ENCODE measurements at regions not wholly inside any gene's neighbourhood (a gene's known extent, or its start where the extent isn't known, plus 50 kb on each side); places are given as distances from the start of the nearest gene placed in this dataset.

DNA sequence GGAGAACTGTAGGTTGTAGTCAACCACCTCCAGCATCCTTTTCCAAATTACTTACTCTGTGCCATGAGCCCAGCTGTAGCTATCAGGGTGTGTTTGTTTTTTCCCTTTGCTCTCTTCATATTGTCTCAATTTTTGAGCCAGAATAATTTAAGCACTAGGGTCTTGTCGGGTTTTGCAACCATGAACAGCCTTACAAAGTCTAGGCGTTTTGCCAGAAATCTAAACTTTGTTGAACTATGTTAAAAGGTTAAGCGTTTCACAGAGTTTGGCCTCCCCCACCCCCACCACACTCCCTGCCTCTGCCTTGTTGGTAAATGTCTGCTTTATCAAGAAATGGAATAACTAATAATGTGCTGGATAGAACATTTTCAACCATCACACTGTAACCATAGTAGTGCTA, 190.6 kb upstream of the TTC29 start:
- POLR2A ChIA-PET, result no interaction called here
- CTCF ChIA-PET, result no interaction called here
- H3K4me1 Mint-ChIP-seq, result no peaks in the 10 kb centered on the region
- H3K36me3 ChIP-seq (ENCODE audit: control insufficient read depth in 2 of 2, extremely low read depth in 1 of 2, insufficient read depth in 1 of 2, low read length in 1 of 2), result no peaks in the 10 kb centered on the region
- H3K4me1 ChIP-seq (ENCODE audit: control insufficient read depth in 1 of 2, extremely low read depth in 1 of 2, insufficient read depth in 2 of 2, low read length in 2 of 2), result no peaks in the 10 kb centered on the region
- H3K27ac Mint-ChIP-seq, result no peak overlapping the region
- H3K36me3 Mint-ChIP-seq, result no peaks in the 10 kb centered on the region
- no peak overlapping the region for H3K4me3 Mint-ChIP-seq
- H3K4me3 ChIP-seq (ENCODE audit: control insufficient read depth in 1 of 2, extremely low read depth in 1 of 2, low read length in 1 of 2), result no peak overlapping the region
- WGBS (ENCODE audit: insufficient coverage), result no CpG with 5 or more reads among the region's 3 CpGs
- no peak for DNase-seq
- H3K27ac ChIP-seq (ENCODE audit: low read length), result no peak overlapping the region
- peaks cover 0 to 3% (median 0%) of the 10 kb centered on the region in 3 donors for H3K9me3 Mint-ChIP-seq
- no peak for ATAC-seq (replicated peaks in 1 of 4)
- peaks cover 8 to 32% of the 10 kb centered on the region in 2 donors for H3K27me3 Mint-ChIP-seq
- H3K27me3 ChIP-seq (replicated peaks in 1 of 2; ENCODE audit: control insufficient read depth in 2 of 2, extremely low read depth in 1 of 2, insufficient read depth in 2 of 2, low read length in 1 of 2), result no peaks in the 10 kb centered on the region
- no peaks in the 10 kb centered on the region for H3K9me3 ChIP-seq

DNA sequence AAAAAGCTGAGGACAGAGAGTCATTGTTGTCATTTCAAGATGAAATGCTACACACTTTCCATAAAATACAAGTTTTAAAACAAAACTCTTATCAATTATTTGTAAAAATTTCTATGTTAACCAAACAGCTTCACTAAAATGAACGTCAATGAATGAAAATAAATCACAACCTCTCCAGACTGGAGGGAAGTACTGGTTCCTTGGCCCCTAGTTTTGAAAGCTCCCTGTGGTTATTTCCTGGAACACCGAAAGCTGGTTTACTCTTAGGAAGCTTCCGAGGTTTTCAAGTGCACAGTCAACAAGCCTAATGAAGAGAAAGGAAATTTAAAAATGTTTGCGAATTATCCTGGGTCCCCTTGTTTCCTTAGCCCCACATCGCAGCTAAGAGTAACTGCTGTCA, 191.1 kb upstream of the TTC29 start:
- CTCF ChIA-PET, result no interaction called here
- Mint-ChIP-seq H3K27ac (no peak overlapping the region), H3K4me1 (no peaks in the 10 kb centered on the region), H3K4me3 (no peak overlapping the region), H3K27me3 (peaks cover 8 to 32% of the 10 kb centered on the region in 2 donors), H3K9me3 (peaks cover 0 to 3% (median 0%) of the 10 kb centered on the region in 3 donors), H3K36me3 (no peaks in the 10 kb centered on the region)
- Histone ChIP-seq H3K36me3 (ENCODE audit: control insufficient read depth in 2 of 2, extremely low read depth in 1 of 2, insufficient read depth in 1 of 2, low read length in 1 of 2) (no peaks in the 10 kb centered on the region), H3K4me3 (ENCODE audit: control insufficient read depth in 1 of 2, extremely low read depth in 1 of 2, low read length in 1 of 2) (no peak overlapping the region), H3K27ac (ENCODE audit: low read length) (no peak overlapping the region), H3K4me1 (ENCODE audit: control insufficient read depth in 1 of 2, extremely low read depth in 1 of 2, insufficient read depth in 2 of 2, low read length in 2 of 2) (no peaks in the 10 kb centered on the region), H3K9me3 (no peaks in the 10 kb centered on the region), H3K27me3 (replicated peaks in 1 of 2; ENCODE audit: control insufficient read depth in 2 of 2, extremely low read depth in 1 of 2, insufficient read depth in 2 of 2, low read length in 1 of 2) (no peaks in the 10 kb centered on the region)
- ATAC-seq (replicated peaks in 1 of 4), result no peak
- POLR2A ChIA-PET, result interaction anchor here in 1 of 2 donors (0.6 kb wide), 1 partner anchor 1040 kb away, joined by 3 read pairs; no protein-coding TSS in a partner anchor
- no peak for DNase-seq
- 57% methylated on average over 5 of the region's 5 CpGs for WGBS (ENCODE audit: insufficient coverage)

DNA sequence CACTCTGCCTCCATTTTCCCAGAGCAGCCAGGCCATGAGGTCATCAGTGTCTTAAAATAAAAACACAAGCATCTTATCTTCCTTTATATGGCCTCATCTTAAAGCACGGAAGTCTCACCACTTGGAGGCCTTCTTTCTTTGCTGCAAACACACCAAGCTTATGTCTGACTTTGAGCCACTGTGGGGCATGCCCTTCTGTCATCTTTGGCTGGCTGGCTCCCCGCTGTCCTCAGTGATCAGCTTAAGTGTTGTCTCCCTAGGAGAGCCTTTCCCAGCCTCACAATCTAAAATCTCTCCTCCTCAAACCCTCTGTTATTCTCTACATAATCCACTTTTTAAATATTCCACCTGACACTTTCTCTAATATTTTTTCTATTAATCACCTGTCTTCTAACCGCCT, 191.6 kb upstream of the TTC29 start:
- DNase-seq, result no peak
- Mint-ChIP-seq H3K27me3 (peaks cover 8 to 32% of the 10 kb centered on the region in 2 donors), H3K4me1 (no peaks in the 10 kb centered on the region), H3K36me3 (no peaks in the 10 kb centered on the region), H3K9me3 (peaks cover 0 to 3% (median 0%) of the 10 kb centered on the region in 3 donors), H3K4me3 (no peak overlapping the region), H3K27ac (no peak overlapping the region)
- Histone ChIP-seq H3K27ac (ENCODE audit: low read length) (no peak overlapping the region), H3K36me3 (ENCODE audit: control insufficient read depth in 2 of 2, extremely low read depth in 1 of 2, insufficient read depth in 1 of 2, low read length in 1 of 2) (no peaks in the 10 kb centered on the region), H3K9me3 (no peaks in the 10 kb centered on the region), H3K4me1 (ENCODE audit: control insufficient read depth in 1 of 2, extremely low read depth in 1 of 2, insufficient read depth in 2 of 2, low read length in 2 of 2) (no peaks in the 10 kb centered on the region), H3K4me3 (ENCODE audit: control insufficient read depth in 1 of 2, extremely low read depth in 1 of 2, low read length in 1 of 2) (no peak overlapping the region), H3K27me3 (replicated peaks in 1 of 2; ENCODE audit: control insufficient read depth in 2 of 2, extremely low read depth in 1 of 2, insufficient read depth in 2 of 2, low read length in 1 of 2) (no peaks in the 10 kb centered on the region)
- ChIA-PET CTCF (no interaction called here), POLR2A (interaction anchor here in 1 of 2 donors (0.6 kb wide), 1 partner anchor 1040 kb away, joined by 3 read pairs; no protein-coding TSS in a partner anchor)
- ATAC-seq (replicated peaks in 1 of 4), result no peak
- 88% methylated on average over 2 of the region's 3 CpGs for WGBS (ENCODE audit: insufficient coverage)

DNA sequence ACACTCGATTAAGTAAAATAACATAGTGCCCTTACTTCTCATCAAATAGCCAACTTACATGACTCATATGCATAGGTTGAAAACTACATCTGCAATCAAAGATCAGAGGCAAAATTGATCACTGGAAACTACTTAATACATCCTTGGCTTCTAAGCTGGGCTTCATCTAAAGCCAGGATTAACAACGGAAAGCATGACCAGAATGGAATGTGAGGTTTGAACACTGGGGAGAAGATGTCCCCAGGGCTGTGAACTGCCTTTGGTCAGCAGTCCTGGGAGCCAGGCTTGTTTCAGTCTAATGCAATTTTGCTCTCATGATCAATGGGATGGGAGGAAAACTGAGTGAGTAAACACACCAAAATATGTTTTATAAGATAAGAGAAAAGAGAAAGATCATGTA, 192.5 kb upstream of the TTC29 start:
- H3K4me3 Mint-ChIP-seq, result no peak overlapping the region
- H3K36me3 ChIP-seq (ENCODE audit: control insufficient read depth in 2 of 2, extremely low read depth in 1 of 2, insufficient read depth in 1 of 2, low read length in 1 of 2), result no peaks in the 10 kb centered on the region
- POLR2A ChIA-PET, result no interaction called here
- no peaks in the 10 kb centered on the region for H3K36me3 Mint-ChIP-seq
- WGBS (ENCODE audit: insufficient coverage), result 60% methylated on average over 1 of the region's 2 CpGs
- H3K27ac ChIP-seq (ENCODE audit: low read length), result no peak overlapping the region
- ATAC-seq (replicated peaks in 1 of 4), result no peak
- CTCF ChIA-PET, result no interaction called here
- peaks cover 8 to 29% of the 10 kb centered on the region in 2 donors for H3K27me3 Mint-ChIP-seq
- H3K4me3 ChIP-seq (ENCODE audit: control insufficient read depth in 1 of 2, extremely low read depth in 1 of 2, low read length in 1 of 2), result no peak overlapping the region
- DNase-seq, result no peak
- no peaks in the 10 kb centered on the region for H3K4me1 ChIP-seq (ENCODE audit: control insufficient read depth in 1 of 2, extremely low read depth in 1 of 2, insufficient read depth in 2 of 2, low read length in 2 of 2)
- no peaks in the 10 kb centered on the region for H3K9me3 ChIP-seq
- H3K27ac Mint-ChIP-seq, result no peak overlapping the region
- H3K27me3 ChIP-seq (replicated peaks in 1 of 2; ENCODE audit: control insufficient read depth in 2 of 2, extremely low read depth in 1 of 2, insufficient read depth in 2 of 2, low read length in 1 of 2), result no peaks in the 10 kb centered on the region
- peaks cover 0 to 3% (median 0%) of the 10 kb centered on the region in 3 donors for H3K9me3 Mint-ChIP-seq
- H3K4me1 Mint-ChIP-seq, result no peaks in the 10 kb centered on the region

DNA sequence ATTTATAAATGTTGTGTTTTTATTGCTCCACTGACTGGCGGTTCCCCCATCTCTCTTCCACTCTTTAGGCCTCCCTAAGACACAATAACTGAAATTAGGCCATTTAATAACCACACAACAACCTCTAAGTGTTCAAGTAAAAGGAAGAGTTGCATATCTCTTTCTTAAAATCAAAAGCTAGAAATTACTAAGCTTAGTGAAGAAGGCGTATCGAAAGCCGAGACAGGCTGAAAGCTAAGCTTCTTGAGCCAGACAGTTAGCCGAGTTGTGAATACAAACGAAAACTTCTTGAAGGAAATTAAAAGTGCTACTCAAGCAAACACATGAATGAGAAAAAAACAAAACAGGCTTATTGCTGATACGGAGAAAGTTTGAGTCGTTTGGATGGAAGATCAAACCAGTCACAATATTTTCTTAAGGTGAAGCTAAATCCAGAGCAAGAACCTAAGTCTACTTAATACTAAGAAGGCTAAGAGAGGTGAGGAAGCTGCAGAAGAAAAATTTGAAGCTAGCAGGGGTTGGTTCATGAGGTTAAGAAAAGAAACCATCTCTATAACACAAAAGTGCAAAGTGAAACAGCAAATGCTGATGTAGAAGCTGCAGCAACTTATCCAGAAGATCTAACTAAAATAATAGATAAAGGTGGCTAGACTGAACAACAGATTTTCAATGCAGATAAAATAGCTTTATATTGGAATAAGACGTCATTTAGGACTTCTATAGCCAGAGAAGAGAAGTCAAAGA, 194.0 kb upstream of the TTC29 start:
- Mint-ChIP-seq H3K4me1 (no peaks in the 10 kb centered on the region), H3K27ac (no peak overlapping the region), H3K4me3 (no peak overlapping the region), H3K27me3 (peaks cover 8 to 22% of the 10 kb centered on the region in 2 donors), H3K9me3 (peaks cover 0 to 3% (median 0%) of the 10 kb centered on the region in 3 donors), H3K36me3 (no peaks in the 10 kb centered on the region)
- ChIA-PET CTCF (interaction anchor here in 1 of 2 donors (0.6 kb wide), 1 partner anchor 689 kb away, joined by 3 read pairs; no protein-coding TSS in a partner anchor), POLR2A (no interaction called here)
- H3K27ac ChIP-seq (ENCODE audit: low read length), result no peak overlapping the region
- no peaks in the 10 kb centered on the region for H3K36me3 ChIP-seq (ENCODE audit: control insufficient read depth in 2 of 2, extremely low read depth in 1 of 2, insufficient read depth in 1 of 2, low read length in 1 of 2)
- no peak for DNase-seq
- no peak overlapping the region for H3K4me3 ChIP-seq (ENCODE audit: control insufficient read depth in 1 of 2, extremely low read depth in 1 of 2, low read length in 1 of 2)
- H3K4me1 ChIP-seq (ENCODE audit: control insufficient read depth in 1 of 2, extremely low read depth in 1 of 2, insufficient read depth in 2 of 2, low read length in 2 of 2), result no peaks in the 10 kb centered on the region
- no peaks in the 10 kb centered on the region for H3K9me3 ChIP-seq
- no peaks in the 10 kb centered on the region for H3K27me3 ChIP-seq (replicated peaks in 1 of 2; ENCODE audit: control insufficient read depth in 2 of 2, extremely low read depth in 1 of 2, insufficient read depth in 2 of 2, low read length in 1 of 2)
- 83% methylated on average over 1 of the region's 9 CpGs for WGBS (ENCODE audit: insufficient coverage)
- no peak for ATAC-seq (replicated peaks in 1 of 4)

DNA sequence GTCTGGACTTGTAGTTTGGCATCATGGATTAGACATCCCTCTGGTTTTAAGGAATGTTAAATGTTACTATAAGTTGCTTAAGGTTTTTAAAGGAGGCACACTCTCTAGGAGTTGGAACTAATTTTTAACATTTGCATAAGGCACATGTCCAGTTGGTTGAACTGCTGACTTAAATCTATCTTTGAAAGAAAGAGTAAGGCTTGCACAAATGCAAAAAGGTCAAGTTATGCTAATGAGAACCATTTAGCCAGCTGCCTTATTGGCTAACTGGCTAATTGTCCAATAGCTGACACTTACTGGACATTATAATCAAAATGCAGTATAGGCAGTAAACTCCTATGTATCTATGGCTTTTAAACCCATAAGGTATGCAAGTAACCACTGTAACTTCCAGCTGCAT, 206.1 kb upstream of the TTC29 start:
- H3K4me3 ChIP-seq (ENCODE audit: control insufficient read depth in 1 of 2, extremely low read depth in 1 of 2, low read length in 1 of 2), result no peak overlapping the region
- no peaks in the 10 kb centered on the region for H3K4me1 ChIP-seq (ENCODE audit: control insufficient read depth in 1 of 2, extremely low read depth in 1 of 2, insufficient read depth in 2 of 2, low read length in 2 of 2)
- no peak overlapping the region for H3K27ac Mint-ChIP-seq
- H3K9me3 Mint-ChIP-seq, result no peaks in the 10 kb centered on the region
- H3K36me3 ChIP-seq (ENCODE audit: control insufficient read depth in 2 of 2, extremely low read depth in 1 of 2, insufficient read depth in 1 of 2, low read length in 1 of 2), result no peaks in the 10 kb centered on the region
- ChIA-PET POLR2A (no interaction called here), CTCF (no interaction called here)
- no peak overlapping the region for H3K4me3 Mint-ChIP-seq
- H3K4me1 Mint-ChIP-seq, result no peaks in the 10 kb centered on the region
- peaks cover 17 to 27% of the 10 kb centered on the region in 2 donors for H3K27me3 Mint-ChIP-seq
- ATAC-seq (replicated peaks in 1 of 4), result no peak
- no peaks in the 10 kb centered on the region for H3K9me3 ChIP-seq
- peaks cover 4 to 5% of the 10 kb centered on the region in 2 experiments for H3K27me3 ChIP-seq (replicated peaks in 1 of 2; ENCODE audit: control insufficient read depth in 2 of 2, extremely low read depth in 1 of 2, insufficient read depth in 2 of 2, low read length in 1 of 2)
- H3K36me3 Mint-ChIP-seq, result no peaks in the 10 kb centered on the region
- H3K27ac ChIP-seq (ENCODE audit: low read length), result no peak overlapping the region
- DNase-seq, result no peak
